GM18909 (cell line): ENCODE measurements at regions not wholly inside any gene's neighbourhood (a gene's known extent, or its start where the extent isn't known, plus 50 kb on each side); places are given as distances from the start of the nearest gene placed in this dataset.

Source experiments
- ATAC-seq: cut with Tn5 transposase; IDR thresholded peaks from one replicate; pipeline ENCODE4 v1.9.1; 2021; ENCODE audit warnings: mild to moderate bottlenecking; ENCODE audit not compliant: unreplicated experiment, poor library complexity

DNA sequence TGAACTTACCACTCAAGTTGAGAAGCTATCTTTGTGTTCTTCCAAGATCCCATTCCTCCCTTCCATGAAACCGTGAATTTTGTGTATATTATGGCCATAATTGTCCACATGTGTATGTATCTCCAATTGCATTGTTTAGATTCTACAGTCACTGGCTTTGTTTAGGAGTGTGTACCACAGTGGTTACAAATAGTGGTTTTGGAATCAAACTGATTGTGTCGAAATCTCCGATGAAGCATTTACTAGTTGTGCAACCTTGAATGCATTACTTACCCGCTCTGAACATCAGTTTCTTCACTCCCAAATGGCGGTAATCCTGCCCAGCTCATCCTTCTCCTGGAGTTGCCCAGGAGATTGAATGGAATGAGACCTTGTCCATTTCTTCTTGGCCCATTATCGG is 145.0 kb upstream of the ZNF32 start:
- ATAC-seq = no peak

DNA sequence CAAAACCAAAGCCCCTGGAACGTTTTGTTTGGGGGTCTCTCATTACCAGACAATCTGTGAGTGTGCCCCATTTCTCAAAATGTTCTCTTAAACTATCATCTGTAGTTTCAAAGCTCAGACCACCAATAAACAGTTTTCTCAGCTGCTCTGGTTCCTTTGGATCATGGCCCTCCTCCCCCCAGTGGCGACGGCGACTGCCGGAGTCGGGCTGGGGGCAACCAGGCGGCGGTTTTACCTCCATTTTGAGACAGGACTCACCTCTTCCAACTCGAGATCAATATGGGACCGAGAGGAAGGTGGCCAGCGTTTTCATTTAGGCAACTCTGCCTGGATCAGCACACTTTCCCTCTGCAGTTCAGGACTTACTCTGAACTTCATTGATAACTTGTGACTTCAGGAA is 141.5 kb upstream of the ZNF32 start:
- no peak for ATAC-seq

GRCh38 chr10:43785252-43785651 is 136.6 kb upstream of the ZNF32 start:
- no peak for ATAC-seq

GRCh38 chr10:43782814-43783213 is 134.1 kb upstream of the ZNF32 start:
- ATAC-seq = no peak

DNA sequence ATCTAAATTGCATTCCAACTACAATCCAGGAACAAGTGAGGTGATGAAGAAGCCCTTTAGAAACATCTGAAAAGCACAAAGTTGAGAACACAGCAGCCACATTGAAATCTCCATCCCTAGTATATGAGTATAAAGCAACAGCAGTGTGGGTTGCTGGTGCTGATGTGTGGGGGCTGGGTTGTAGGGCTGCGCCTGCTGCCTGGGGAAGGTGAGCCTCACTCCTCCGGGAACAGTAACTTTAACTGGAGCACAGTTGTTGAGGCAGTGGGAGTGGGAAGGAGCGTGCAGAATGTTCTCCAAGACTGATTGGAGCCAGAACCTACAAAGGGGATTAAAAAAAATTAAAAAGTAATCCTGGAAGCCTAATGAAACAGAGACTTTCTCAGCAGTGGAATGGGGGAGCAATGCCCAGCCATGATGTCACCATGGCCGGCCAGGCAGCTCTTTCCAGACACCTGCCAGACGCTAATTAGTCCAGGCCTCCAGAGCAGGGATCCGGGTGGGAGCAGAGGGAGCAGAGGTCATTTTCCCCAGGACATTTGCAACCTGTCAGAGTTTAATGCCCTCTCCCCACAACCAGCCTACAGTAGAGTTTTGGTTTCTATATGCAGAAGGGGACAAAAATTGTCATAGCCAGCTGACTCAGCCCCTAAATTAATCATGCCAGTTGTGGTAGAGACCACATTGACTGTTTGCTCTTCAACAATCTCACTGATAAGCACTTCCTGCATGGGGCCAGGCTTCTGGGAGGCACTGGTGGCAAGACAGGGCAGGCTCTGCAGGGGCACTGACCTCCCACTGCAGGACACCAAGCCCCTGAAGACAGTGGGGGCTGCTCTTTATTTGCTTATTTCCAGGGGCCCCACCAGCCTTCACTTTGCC is 133.0 kb upstream of the ZNF32 start:
- peak; percentile 65 for ATAC-seq

DNA sequence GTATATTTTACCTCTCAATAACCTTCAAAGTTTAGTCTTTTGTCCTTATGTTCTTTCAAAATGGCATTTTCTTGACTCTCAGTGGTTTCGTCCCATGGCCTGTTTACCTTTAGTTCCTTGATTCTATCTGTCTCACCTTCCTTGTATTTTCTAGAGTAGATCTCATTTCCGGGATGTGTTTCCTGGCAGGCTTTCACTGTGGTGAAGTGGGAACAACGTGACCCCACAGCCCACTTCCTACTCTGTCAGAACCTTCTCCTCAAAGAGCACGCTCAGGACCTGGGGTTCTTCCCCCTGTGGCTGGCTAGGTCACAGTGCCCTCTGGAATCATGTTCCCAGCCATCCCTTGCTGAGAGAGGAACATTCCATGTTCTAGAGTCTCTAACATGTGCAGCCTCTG is 129.9 kb upstream of the ZNF32 start:
- ATAC-seq = no peak

- no peak for ATAC-seq
These were observed 126.7 kb upstream of the ZNF32 start for GRCh38 chr10:43775384-43775783.

GRCh38 chr10:43774234-43774769 is 125.6 kb upstream of the ZNF32 start:
- no peak for ATAC-seq

DNA sequence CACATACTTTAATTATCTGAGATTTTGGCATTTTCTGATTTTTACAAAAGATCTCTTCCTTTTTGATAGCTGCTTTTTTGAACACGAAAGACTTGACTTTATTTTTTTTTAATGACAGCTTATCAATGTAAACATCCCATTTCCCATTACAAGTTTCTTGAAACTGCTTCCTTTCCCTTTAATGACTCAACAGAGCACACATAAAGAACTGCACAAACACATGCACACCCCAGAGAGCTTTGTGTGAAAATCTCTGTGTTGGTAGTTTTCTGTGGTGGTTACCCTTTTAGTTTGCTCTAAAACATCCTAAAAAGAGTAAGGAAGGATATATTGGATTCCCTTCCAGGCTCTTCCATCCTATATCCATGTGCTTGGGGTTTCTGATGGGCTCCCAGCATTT is 125.1 kb upstream of the ZNF32 start:
- no peak for ATAC-seq

DNA sequence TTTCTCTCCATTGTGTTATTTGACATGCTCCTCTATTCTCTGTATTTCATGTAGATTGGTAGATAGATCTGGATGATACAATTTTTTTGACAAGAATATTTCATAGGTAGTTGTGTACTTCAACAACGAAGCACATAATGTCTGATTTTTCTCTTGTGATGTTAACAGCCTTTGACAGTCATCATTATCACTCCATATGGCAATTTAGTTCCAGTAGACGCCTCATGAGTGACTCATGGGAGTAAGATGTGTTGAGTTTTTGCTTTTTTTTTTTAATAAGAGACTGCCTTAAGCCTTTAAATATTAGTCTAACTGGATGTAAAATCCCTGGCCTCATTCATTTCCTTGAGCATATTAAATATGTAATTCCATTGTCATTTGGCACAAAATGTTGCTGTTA is 123.5 kb upstream of the ZNF32 start:
- no peak for ATAC-seq

DNA sequence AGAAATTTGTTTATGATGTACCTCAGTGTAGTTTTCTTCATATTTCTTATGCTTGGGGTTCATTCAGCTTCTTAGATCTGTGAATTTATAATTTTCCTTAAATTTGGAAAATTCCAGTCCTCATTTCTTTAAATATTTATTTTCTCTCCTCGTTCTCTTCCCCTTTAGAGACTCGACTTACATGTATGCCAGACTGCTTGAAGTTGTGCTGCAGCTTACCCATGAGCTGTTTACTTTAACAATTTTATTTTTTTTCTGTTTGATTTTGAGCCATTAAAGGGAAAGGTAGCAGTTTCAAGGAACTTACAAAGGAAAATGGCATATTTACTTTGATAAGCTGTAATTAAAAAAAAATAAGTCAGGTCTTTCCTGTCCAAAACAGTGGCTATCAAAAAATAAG is 123.0 kb upstream of the ZNF32 start:
- no peak for ATAC-seq

GRCh38 chr10:43765516-43765915 is 116.8 kb upstream of the ZNF32 start:
- ATAC-seq = no peak

- no peak for ATAC-seq
These were observed 115.2 kb upstream of the ZNF32 start for GRCh38 chr10:43763846-43764245.

GRCh38 chr10:43760514-43760913 is 111.8 kb upstream of the ZNF32 start:
- ATAC-seq = no peak

DNA sequence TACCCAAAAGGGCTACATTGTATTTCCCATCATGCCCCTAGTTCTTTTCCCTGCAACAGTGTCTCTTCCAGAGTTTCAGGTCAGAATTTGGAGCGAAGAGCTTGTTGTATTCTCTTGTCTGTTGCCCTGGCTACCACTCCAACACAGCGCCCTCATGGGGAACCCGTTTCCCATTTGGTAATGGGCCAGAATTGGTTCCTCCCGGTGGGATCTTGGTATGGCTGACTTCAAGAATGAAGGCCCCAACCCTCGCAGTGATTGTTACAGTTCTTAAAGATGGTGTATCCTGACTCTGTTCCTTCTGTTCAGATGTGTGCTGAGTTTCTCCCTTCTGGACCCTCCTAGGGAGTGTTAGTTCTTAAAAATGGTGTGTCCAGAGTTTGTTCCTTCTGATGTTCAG is 110.5 kb upstream of the ZNF32 start:
- no peak for ATAC-seq

GRCh38 chr10:43756341-43756740 is 107.7 kb upstream of the ZNF32 start:
- no peak for ATAC-seq

- ATAC-seq = no peak
These were observed 106.0 kb upstream of the ZNF32 start for GRCh38 chr10:43754569-43755260.

DNA sequence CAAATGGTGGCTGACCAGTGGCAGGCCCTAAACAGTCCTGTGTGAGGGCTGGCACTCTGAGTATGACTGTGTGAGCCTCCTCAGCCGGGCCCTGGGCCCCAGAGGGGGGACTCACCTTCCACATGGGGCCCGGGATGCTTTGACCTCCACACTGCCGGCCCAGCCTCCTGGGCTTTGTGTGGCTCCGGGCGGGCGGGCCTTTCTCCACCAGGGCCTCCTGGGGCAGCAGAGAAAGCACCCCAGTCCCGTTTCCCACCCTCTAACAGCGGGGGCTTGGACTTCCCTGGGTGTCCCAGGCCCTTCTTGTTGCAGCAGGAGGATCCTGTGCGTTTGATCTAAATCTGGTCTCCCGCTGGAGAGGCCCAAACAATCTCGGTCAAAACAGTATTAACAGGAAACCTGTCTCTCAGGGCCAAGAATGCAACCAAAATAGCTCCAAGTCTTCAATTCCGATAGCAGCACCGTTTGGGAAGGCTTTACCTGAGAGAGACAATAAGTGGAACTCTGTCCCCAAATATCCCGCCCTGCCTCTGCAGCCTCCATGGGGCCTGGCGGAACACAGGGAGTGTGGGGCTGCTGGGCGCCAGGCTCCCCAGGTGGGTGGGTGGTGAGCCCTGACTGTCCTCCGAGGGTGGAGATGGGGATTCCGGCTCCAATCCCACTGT is 104.8 kb upstream of the ZNF32 start:
- ATAC-seq = no peak

DNA sequence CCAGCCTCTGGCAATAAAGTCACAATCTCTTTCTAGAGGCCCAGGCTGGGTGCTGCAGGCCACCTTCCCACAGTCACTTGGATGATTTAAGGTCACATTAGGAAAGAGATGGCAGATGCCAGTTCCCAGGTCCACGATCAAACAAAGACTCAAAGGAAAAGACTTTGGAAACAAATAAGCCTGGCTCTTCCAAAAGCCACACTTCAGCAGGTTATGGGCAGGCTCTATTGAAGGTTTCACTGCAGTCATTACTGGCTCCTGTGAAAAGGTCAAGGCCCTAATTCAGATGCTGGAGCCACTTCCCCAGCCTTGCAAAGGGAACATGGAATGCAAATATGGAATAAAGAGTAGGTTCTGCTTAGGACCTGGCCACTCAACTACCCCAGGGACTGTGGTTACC is 104.0 kb upstream of the ZNF32 start:
- no peak for ATAC-seq

- no peak for ATAC-seq
These were observed 103.0 kb upstream of the ZNF32 start for GRCh38 chr10:43751646-43752045.

DNA sequence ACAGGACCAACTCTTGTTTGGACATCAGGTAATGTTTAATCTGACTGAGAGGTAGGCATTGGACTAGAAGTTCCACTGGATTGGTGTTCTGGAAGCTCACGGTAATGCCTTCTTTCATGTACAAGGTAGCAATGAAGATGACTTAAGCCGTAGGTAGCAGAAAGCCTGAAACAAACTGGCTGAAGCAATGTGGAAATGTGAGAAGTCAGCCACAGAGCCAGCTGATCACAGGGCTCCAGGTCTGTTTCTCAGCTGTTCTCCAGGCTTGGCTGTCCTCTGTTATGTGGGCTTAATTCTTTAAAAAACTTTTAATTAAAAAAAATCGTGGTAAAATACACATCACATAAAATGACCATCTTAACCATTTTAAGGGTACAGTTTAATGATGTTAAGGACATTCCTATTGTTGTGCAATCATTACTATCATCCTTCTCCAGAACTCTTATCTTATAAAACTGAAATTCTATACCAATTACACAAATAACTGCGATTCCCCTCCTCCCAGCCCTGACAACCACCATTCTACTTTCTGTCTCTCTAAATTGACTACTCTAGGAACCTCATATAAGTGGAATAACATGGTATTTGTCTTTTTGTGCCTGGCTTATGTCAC is 101.4 kb upstream of the ZNF32 start:
- ATAC-seq = no peak
